GM21786 (cell line): ENCODE measurements at regions not wholly inside any gene's neighbourhood (a gene's known extent, or its start where the extent isn't known, plus 50 kb on each side); places are given as distances from the start of the nearest gene placed in this dataset.

Experiments
- ATAC-seq: cut with Tn5 transposase; IDR thresholded peaks from one replicate; pipeline ENCODE4 v1.9.1; 2021; ENCODE audit not compliant: unreplicated experiment

- no peak for ATAC-seq
These were observed 189.6 kb downstream of the MYCN start for GRCh38 chr2:16129716-16130540.

- no peak for ATAC-seq
These were observed 188.6 kb downstream of the MYCN start for GRCh38 chr2:16128746-16129610.

GRCh38 chr2:16127958-16128357 lies 187.6 kb downstream of the MYCN start:
- ATAC-seq: no peak

- no peak for ATAC-seq
These were observed 187.1 kb downstream of the MYCN start for GRCh38 chr2:16127276-16127940.

GRCh38 chr2:16126517-16127275 lies 186.3 kb downstream of the MYCN start:
- no peak for ATAC-seq

GRCh38 chr2:16125614-16126516 lies 185.5 kb downstream of the MYCN start:
- ATAC-seq: no peak

- ATAC-seq: no peak
These were observed 184.7 kb downstream of the MYCN start for GRCh38 chr2:16124881-16125613.

GRCh38 chr2:16123856-16124780 lies 183.8 kb downstream of the MYCN start:
- no peak for ATAC-seq

- ATAC-seq: no peak
These were observed 183.1 kb downstream of the MYCN start for GRCh38 chr2:16123421-16123820.

GRCh38 chr2:16122556-16122955 lies 182.2 kb downstream of the MYCN start:
- ATAC-seq: no peak

GRCh38 chr2:16121986-16122390 lies 181.6 kb downstream of the MYCN start:
- ATAC-seq: no peak

- ATAC-seq: no peak
These were observed 181.1 kb downstream of the MYCN start for GRCh38 chr2:16121231-16121985.

- ATAC-seq: no peak
These were observed 180.3 kb downstream of the MYCN start for GRCh38 chr2:16120591-16121180.

- ATAC-seq: no peak
These were observed 179.4 kb downstream of the MYCN start for GRCh38 chr2:16119741-16120140.

- ATAC-seq: no peak
These were observed 178.6 kb downstream of the MYCN start for GRCh38 chr2:16118611-16119590.
